ENCODE measurements at regions not wholly inside any gene's neighbourhood (a gene's known extent, or its start where the extent isn't known, plus 50 kb on each side); places are given as distances from the start of the nearest gene placed in this dataset.

- H3K9ac ChIP-seq (ENCODE audit: extremely low read depth, insufficient read length, low read length) = no peak overlapping the region
- no peaks in the 10 kb centered on the region for H3K27me3 ChIP-seq (ENCODE audit: insufficient read depth, low read length)
- peaks cover 13% of the 10 kb centered on the region; the same call in 1 of the 2 replicates for H3K4me1 ChIP-seq (ENCODE audit: insufficient read depth, low read length)
- H2BK5ac ChIP-seq (ENCODE audit: insufficient read length, low read length) = no peak overlapping the region
- H4K5ac ChIP-seq (ENCODE audit: insufficient read length, low read depth, low read length) = no peak overlapping the region
- no peaks in the 10 kb centered on the region for H3K79me1 ChIP-seq (ENCODE audit: insufficient read depth, low read depth, low read length, poor library complexity, severe bottlenecking)
- H2BK15ac ChIP-seq (ENCODE audit: low read depth, low read length) = no peak overlapping the region
- no peak overlapping the region for H2BK20ac ChIP-seq (ENCODE audit: low read depth, low read length, poor library complexity, severe bottlenecking)
- H2BK12ac ChIP-seq (ENCODE audit: insufficient read length, low read depth, low read length) = no peak overlapping the region
- peaks cover 0 to 4% of the 10 kb centered on the region in 2 experiments; a peak in 1 of 5 replicates for H3K9me3 Mint-ChIP-seq
- no peak overlapping the region for H2AFZ ChIP-seq (ENCODE audit: low read length)
- H3K4ac ChIP-seq (ENCODE audit: low read depth, low read length) = no peak overlapping the region
- no peak overlapping the region for H3K14ac ChIP-seq (ENCODE audit: insufficient read depth, low read length)
- peak overlapping the region in 1 of 2 experiments; percentile 10; a peak in 1 of 5 replicates for H3K4me3 Mint-ChIP-seq
- no peak overlapping the region for H3K27ac ChIP-seq (ENCODE audit: insufficient read length, low read depth, low read length)
- H3K4me1 Mint-ChIP-seq = peaks cover 0 to 4% of the 10 kb centered on the region in 2 experiments; a peak in 2 of 4 replicates
- no peak overlapping the region for H2AK5ac ChIP-seq (ENCODE audit: insufficient read length, low read length)
- H3K56ac ChIP-seq (ENCODE audit: insufficient read length, low read depth, low read length) = no peak overlapping the region
- H3K23ac ChIP-seq (ENCODE audit: insufficient read length, low read depth, low read length) = no peak overlapping the region
- no peak overlapping the region for H3T11ph ChIP-seq (ENCODE audit: low read length)
- H3K79me2 ChIP-seq (ENCODE audit: insufficient read depth, low read length) = no peaks in the 10 kb centered on the region
- no peak overlapping the region for H4K8ac ChIP-seq (replicated peaks; ENCODE audit: insufficient read length, low read depth, low read length)
- no peaks in the 10 kb centered on the region for H4K20me1 ChIP-seq (ENCODE audit: control insufficient read depth, insufficient read depth, insufficient read length)
- no peak overlapping the region for H2BK120ac ChIP-seq (ENCODE audit: low read depth, low read length, poor library complexity, severe bottlenecking)
- no peak overlapping the region for H3K27ac Mint-ChIP-seq
- no peaks in the 10 kb centered on the region for H3K23me2 ChIP-seq (ENCODE audit: insufficient read length, low read depth, low read length, poor library complexity, severe bottlenecking)
- no peak overlapping the region for H4K91ac ChIP-seq (ENCODE audit: insufficient read length, low read depth, low read length)
- TF ChIP-seq CTCF (conservative IDR thresholded peaks at IDR 0.05) = no peak
- no peak for DNase-seq
- peaks cover 0 to 2% (median 0%) of the 10 kb centered on the region in 3 experiments; a peak in 3 of 7 replicates for H3K36me3 Mint-ChIP-seq (ENCODE audit: insufficient read depth in 1 of 3, low read depth in 3 of 3)
- WGBS (ENCODE audit: extremely low coverage, insufficient read length, low lambda C conversion rate) = no CpG with 5 or more reads among the region's 30 CpGs
- H3K18ac ChIP-seq (ENCODE audit: insufficient read length, low read depth, low read length) = no peak overlapping the region
- no peaks in the 10 kb centered on the region for H3K9me3 ChIP-seq (ENCODE audit: control insufficient read depth, low read depth, low read length)
- H3K4me2 ChIP-seq (ENCODE audit: insufficient read depth, insufficient read length, low read length) = peak overlapping the region; percentile 54
- peaks cover 14% of the 10 kb centered on the region for H3K27me3 Mint-ChIP-seq (ENCODE audit: low read depth)
Observed at GRCh38 chr22:27310966-27311697, 490.4 kb downstream of the MN1 start.
